IMR-90 (cell line): ENCODE measurements at regions not wholly inside any gene's neighbourhood (a gene's known extent, or its start where the extent isn't known, plus 50 kb on each side); places are given as distances from the start of the nearest gene placed in this dataset.

Experiments
- ATAC-seq: fragments of 200-7000 bp; cut with Tn5 transposase; 2 replicates; pipeline ENCODE4 v1.9.1; 2020; ENCODE audit warnings: low read depth, mild to moderate bottlenecking, moderate library complexity
- BruUV-seq: library from RNA; stranded (reverse); fragments of 400-500 nt; replicated peaks from 2 replicates; lab custom pipeline; 2021; lab: Mats Ljungman, UMichigan
- CTCF ChIA-PET: fragments of 300-600 bp; formaldehyde crosslinking; extraction: SDS; loops from one replicate; lab custom pipeline; 2021; ENCODE audit warnings: antibody characterized with exemption; lab: Yijun Ruan, JAX
- POLR2A ChIA-PET: fragments of 300-600 bp; sonication (Branson Sonifier 250); formaldehyde crosslinking; loops from one replicate; lab custom pipeline; 2022; ENCODE audit warnings: antibody characterized with exemption; ENCODE audit not compliant: unreplicated experiment; lab: Charles Lee
- DNase-seq: peaks from one replicate; pipeline ENCODE4 v3.0.0; 2013
- H2AFZ ChIP-seq: replicated peaks from 2 replicates; pipeline ENCODE3; 2013; ENCODE audit warnings: low read length, mild to moderate bottlenecking; ENCODE audit not compliant: poor library complexity
- H2AK5ac ChIP-seq: 2 replicates; pipeline ENCODE4 v1.6.1; 2013; ENCODE audit warnings: low read depth, low read length, inconsistent platforms
- H2AK9ac ChIP-seq: replicated peaks from 2 replicates; pipeline ENCODE3; 2013; ENCODE audit warnings: mild to moderate bottlenecking, low read depth, low read length, moderate library complexity; ENCODE audit not compliant: poor library complexity
- H2BK120ac ChIP-seq: 2 replicates; pipeline ENCODE4 v1.6.1; 2013; ENCODE audit warnings: low read depth, low read length, inconsistent platforms
- H2BK15ac ChIP-seq: 3 replicates; pipeline ENCODE4 v1.6.1; 2013; ENCODE audit warnings: low read depth, low read length, inconsistent platforms
- H2BK20ac ChIP-seq: 2 replicates; pipeline ENCODE4 v1.6.1; 2013; ENCODE audit warnings: low read depth, mild to moderate bottlenecking, inconsistent platforms, low read length, moderate library complexity
- H2BK5ac ChIP-seq: 2 replicates; pipeline ENCODE4 v1.6.1; 2013; ENCODE audit warnings: mild to moderate bottlenecking, low read depth, low read length, inconsistent platforms; ENCODE audit not compliant: poor library complexity, severe bottlenecking
- H3K14ac ChIP-seq: replicated peaks from 2 replicates; pipeline ENCODE4 v1.6.1; 2013; ENCODE audit warnings: low read depth, low read length, inconsistent platforms
- H3K18ac ChIP-seq: 2 replicates; pipeline ENCODE4 v1.6.1; 2013; ENCODE audit warnings: low read depth, low read length, control low read depth
- H3K23ac ChIP-seq: 2 replicates; pipeline ENCODE4 v1.6.1; 2013; ENCODE audit warnings: low read depth, low read length, inconsistent platforms
- H3K27ac ChIP-seq: 2 replicates; pipeline ENCODE4 v1.5.1; 2013; ENCODE audit warnings: mild to moderate bottlenecking, control low read depth, low read length; ENCODE audit not compliant: insufficient read depth
- H3K27me3 ChIP-seq: 2 replicates; pipeline ENCODE4 v1.6.1; 2013; ENCODE audit warnings: low read length; ENCODE audit not compliant: control insufficient read depth, insufficient read depth
- H3K36me3 ChIP-seq: 2 replicates; pipeline ENCODE4 v1.6.1; 2013; ENCODE audit warnings: low read length, mixed read lengths; ENCODE audit not compliant: control insufficient read depth, insufficient read depth
- H3K4ac ChIP-seq: 2 replicates; pipeline ENCODE4 v1.6.1; 2013; ENCODE audit warnings: low read depth, low read length, inconsistent platforms
- H3K4me1 ChIP-seq: 2 replicates; pipeline ENCODE4 v1.6.1; 2013; ENCODE audit warnings: low read length, mixed read lengths; ENCODE audit not compliant: control insufficient read depth, insufficient read depth
- H3K4me2 ChIP-seq: 2 replicates; pipeline ENCODE4 v1.6.1; 2013; ENCODE audit warnings: low read depth, mild to moderate bottlenecking, control low read depth, low read length, moderate library complexity
- H3K4me3 ChIP-seq: 2 replicates; pipeline ENCODE4 v1.5.1; 2013; ENCODE audit warnings: low read depth, mild to moderate bottlenecking, control low read depth, low read length, moderate library complexity; ENCODE audit not compliant: insufficient read depth
- H3K56ac ChIP-seq: 2 replicates; pipeline ENCODE4 v1.6.1; 2013; ENCODE audit warnings: low read length, inconsistent platforms; ENCODE audit not compliant: insufficient read depth; ENCODE audit errors: extremely low read depth
- H3K79me1 ChIP-seq, 2 experiments: 2 replicates each; pipeline ENCODE4 v1.6.1; 2013; ENCODE audit warnings: low read length in 2 of 2, inconsistent platforms in 1 of 2, low read depth in 1 of 2
- H3K9ac ChIP-seq: 2 replicates; pipeline ENCODE4 v1.6.1; 2013; ENCODE audit warnings: low read depth, low read length, control low read depth
- H3K9me1 ChIP-seq: 2 replicates; pipeline ENCODE4 v1.6.1; 2013; ENCODE audit warnings: low read length, inconsistent platforms; ENCODE audit not compliant: insufficient read depth
- H3K9me3 ChIP-seq: 2 replicates; pipeline ENCODE4 v1.6.1; 2013; ENCODE audit warnings: low read length; ENCODE audit not compliant: control insufficient read depth, insufficient read depth
- H4K20me1 ChIP-seq: 2 replicates; pipeline ENCODE4 v1.6.1; 2013; ENCODE audit warnings: low read length, inconsistent platforms; ENCODE audit not compliant: insufficient read depth
- H4K5ac ChIP-seq: 2 replicates; pipeline ENCODE4 v1.6.1; 2013; ENCODE audit warnings: mild to moderate bottlenecking, low read depth, low read length, control low read depth
- H4K8ac ChIP-seq, 2 experiments: 2 replicates each; pipeline ENCODE4 v1.6.1; 2013; ENCODE audit warnings: low read depth in 2 of 2, low read length in 2 of 2, control low read depth in 1 of 2, inconsistent platforms in 1 of 2
- H4K91ac ChIP-seq: 2 replicates; pipeline ENCODE4 v1.6.1; 2013; ENCODE audit warnings: low read depth, low read length, inconsistent platforms; ENCODE audit not compliant: insufficient read depth
- CEBPB ChIP-seq: IDR thresholded peaks from 2 replicates; pipeline ENCODE4 v1.6.1; 2012; ENCODE audit warnings: low read depth, low read length, improper control_type of control experiment
- FOS ChIP-seq: fragments of 150-350 bp; IDR thresholded peaks from 2 replicates; pipeline ENCODE4 v1.6.1; 2016; ENCODE audit warnings: low read depth, low read length
- MXI1 ChIP-seq: IDR thresholded peaks from 2 replicates; pipeline ENCODE4 v1.6.1; 2012; ENCODE audit warnings: low read depth, mild to moderate bottlenecking, low read length, moderate library complexity, borderline replicate concordance
- RCOR1 ChIP-seq: IDR thresholded peaks from 2 replicates; pipeline ENCODE4 v1.6.1; 2012; ENCODE audit warnings: mild to moderate bottlenecking, low read length, improper control_type of control experiment; ENCODE audit not compliant: insufficient replicate concordance
- SMC3 ChIP-seq: fragments of 150-350 bp; IDR thresholded peaks from 2 replicates; pipeline ENCODE4 v1.6.1; 2016; ENCODE audit warnings: low read depth, mild to moderate bottlenecking, antibody characterized with exemption, low read length, moderate library complexity
- USF2 ChIP-seq: fragments of 150-350 bp; IDR thresholded peaks from 2 replicates; pipeline ENCODE4 v1.6.1; 2017; ENCODE audit warnings: mild to moderate bottlenecking, antibody characterized with exemption, low read length, low read depth
- dilution Hi-C: fragments of 300-500 bp; cut with HindIII; formaldehyde crosslinking; loops from one replicate; pipeline ENCODE4 v1.14.3; 2018; ENCODE audit warnings: low sequenced_read_pairs; ENCODE audit not compliant: unreplicated experiment
- in situ Hi-C: fragments of 300-500 bp; cut with MboI; formaldehyde crosslinking; loops from 3 replicates; pipeline ENCODE4 v1.14.3; 2019; ENCODE audit warnings: low sequenced_read_pairs, inconsistent platforms, mixed read lengths
- intact Hi-C: fragments of 100-400 bp; cut with micrococcal nuclease; formaldehyde crosslinking; loops from 2 replicates; pipeline ENCODE4 v1.10.0; 2022
- TF ChIP-seq, protein P1 (sequence below): conservative IDR thresholded peaks from 2 replicates; pipeline ENCODE4 v1.5.1; 2012; ENCODE audit warnings: mild to moderate bottlenecking, low read depth, low read length, improper control_type of control experiment

DNA sequence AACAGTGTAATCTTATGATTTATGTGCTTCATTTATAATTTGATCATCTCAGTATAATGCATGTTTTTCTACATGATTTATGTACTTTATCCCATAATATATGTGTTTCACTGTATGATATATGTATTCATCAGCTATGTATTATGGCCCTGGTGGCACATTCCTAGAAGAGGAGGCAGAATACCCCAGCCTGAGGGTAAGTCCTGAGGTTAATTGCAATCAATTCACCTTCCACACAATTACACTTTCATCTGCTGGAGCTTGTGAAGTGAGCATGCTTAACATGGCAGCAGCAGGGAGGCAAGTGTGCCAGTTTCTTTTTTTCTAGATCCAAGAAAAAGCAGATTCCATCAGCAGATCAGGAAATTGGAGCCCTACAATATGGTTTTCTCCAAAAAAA, 81.2 kb downstream of the CXXC4 start:
- no TSS peak for BruUV-seq
- ChIA-PET POLR2A (no interaction called here), CTCF (no interaction called here)
- Histone ChIP-seq H4K91ac (no peak overlapping the region), H3K56ac (no peak overlapping the region), H2AFZ (no peak overlapping the region), H3K4me3 (no peak overlapping the region), H3K9me3 (peaks cover 3% of the 10 kb centered on the region; the same call in 1 of the 2 replicates), H4K8ac (no peak overlapping the region), H4K5ac (no peak overlapping the region), H3K36me3 (no peaks in the 10 kb centered on the region), H2BK5ac (no peak overlapping the region), H2AK5ac (no peak overlapping the region), H3K27me3 (no peaks in the 10 kb centered on the region), H2AK9ac (no peak overlapping the region), H2BK120ac (no peak overlapping the region), H2BK15ac (no peak overlapping the region), H3K4me1 (no peaks in the 10 kb centered on the region), H3K4ac (no peak overlapping the region), H3K9ac (no peak overlapping the region), H3K79me1 (no peaks in the 10 kb centered on the region), H3K18ac (no peak overlapping the region), H4K20me1 (no peaks in the 10 kb centered on the region), H3K27ac (no peak overlapping the region), H3K14ac (no peak overlapping the region), H2BK20ac (no peak overlapping the region), H3K23ac (no peak overlapping the region), H3K4me2 (no peak overlapping the region), H3K9me1 (no peaks in the 10 kb centered on the region)
- in situ Hi-C loops (no loop called here), intact Hi-C loops (no loop called here), dilution Hi-C loops (no loop called here)
- TF ChIP-seq FOS (no peak), MXI1 (no peak), RCOR1 (no peak), SMC3 (no peak), CEBPB (no peak), USF2 (no peak)
- TF ChIP-seq, protein P1, sequence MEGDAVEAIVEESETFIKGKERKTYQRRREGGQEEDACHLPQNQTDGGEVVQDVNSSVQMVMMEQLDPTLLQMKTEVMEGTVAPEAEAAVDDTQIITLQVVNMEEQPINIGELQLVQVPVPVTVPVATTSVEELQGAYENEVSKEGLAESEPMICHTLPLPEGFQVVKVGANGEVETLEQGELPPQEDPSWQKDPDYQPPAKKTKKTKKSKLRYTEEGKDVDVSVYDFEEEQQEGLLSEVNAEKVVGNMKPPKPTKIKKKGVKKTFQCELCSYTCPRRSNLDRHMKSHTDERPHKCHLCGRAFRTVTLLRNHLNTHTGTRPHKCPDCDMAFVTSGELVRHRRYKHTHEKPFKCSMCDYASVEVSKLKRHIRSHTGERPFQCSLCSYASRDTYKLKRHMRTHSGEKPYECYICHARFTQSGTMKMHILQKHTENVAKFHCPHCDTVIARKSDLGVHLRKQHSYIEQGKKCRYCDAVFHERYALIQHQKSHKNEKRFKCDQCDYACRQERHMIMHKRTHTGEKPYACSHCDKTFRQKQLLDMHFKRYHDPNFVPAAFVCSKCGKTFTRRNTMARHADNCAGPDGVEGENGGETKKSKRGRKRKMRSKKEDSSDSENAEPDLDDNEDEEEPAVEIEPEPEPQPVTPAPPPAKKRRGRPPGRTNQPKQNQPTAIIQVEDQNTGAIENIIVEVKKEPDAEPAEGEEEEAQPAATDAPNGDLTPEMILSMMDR, result no peak
- ATAC-seq (no peak), DNase-seq (no peak)
